B cell (primary cell): ENCODE measurements at regions not wholly inside any gene's neighbourhood (a gene's known extent, or its start where the extent isn't known, plus 50 kb on each side); places are given as distances from the start of the nearest gene placed in this dataset.

Experiments
- EZH2 ChIP-seq: IDR thresholded peaks from 2 replicates; pipeline ENCODE4 v1.6.1; 2012; ENCODE audit warnings: borderline replicate concordance, low read depth, mild to moderate bottlenecking, moderate library complexity, low read length; ENCODE audit not compliant: insufficient read depth, poor library complexity, severe bottlenecking
- TF ChIP-seq, protein P1 (sequence below): fragments of 200-600 bp; IDR thresholded peaks from one replicate; pipeline ENCODE4 v1.8.0; 2022; ENCODE audit warnings: antibody characterized with exemption, mild to moderate bottlenecking

DNA sequence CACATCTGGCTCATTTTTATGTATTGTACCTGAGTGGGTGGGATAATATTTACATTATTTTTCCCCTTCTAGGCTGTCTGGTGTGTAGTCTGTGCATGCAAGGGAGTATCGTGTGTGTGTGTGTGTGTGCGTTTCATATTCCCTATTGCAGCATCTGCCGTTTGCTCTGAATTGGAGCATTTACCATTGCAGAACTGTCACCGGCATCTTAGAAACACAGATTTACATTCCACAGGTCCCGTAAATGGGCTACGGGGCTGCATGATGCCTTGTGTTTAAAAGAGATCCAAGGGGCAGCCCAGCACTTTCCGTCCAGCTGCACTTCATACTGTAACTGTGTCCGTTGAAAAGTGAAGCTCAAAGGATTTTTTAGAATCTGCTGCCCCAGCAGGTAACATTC lies 167.1 kb upstream of the KIAA1217 start:
- TF ChIP-seq, protein P1, sequence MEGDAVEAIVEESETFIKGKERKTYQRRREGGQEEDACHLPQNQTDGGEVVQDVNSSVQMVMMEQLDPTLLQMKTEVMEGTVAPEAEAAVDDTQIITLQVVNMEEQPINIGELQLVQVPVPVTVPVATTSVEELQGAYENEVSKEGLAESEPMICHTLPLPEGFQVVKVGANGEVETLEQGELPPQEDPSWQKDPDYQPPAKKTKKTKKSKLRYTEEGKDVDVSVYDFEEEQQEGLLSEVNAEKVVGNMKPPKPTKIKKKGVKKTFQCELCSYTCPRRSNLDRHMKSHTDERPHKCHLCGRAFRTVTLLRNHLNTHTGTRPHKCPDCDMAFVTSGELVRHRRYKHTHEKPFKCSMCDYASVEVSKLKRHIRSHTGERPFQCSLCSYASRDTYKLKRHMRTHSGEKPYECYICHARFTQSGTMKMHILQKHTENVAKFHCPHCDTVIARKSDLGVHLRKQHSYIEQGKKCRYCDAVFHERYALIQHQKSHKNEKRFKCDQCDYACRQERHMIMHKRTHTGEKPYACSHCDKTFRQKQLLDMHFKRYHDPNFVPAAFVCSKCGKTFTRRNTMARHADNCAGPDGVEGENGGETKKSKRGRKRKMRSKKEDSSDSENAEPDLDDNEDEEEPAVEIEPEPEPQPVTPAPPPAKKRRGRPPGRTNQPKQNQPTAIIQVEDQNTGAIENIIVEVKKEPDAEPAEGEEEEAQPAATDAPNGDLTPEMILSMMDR, result no peak
- TF ChIP-seq EZH2, result no peak
